Lung (tissue), 11 donors: ENCODE measurements at regions not wholly inside any gene's neighbourhood (a gene's known extent, or its start where the extent isn't known, plus 50 kb on each side); places are given as distances from the start of the nearest gene placed in this dataset.
A peak's percentile ranks its signal among the peaks of the same experiment; 100 is the strongest.

Experiments
- ATAC-seq: fragments of 200-7000 bp; cut with Tn5 transposase; one replicate; pipeline ENCODE4 v1.9.1; 2020; ENCODE audit warnings: moderate number of reproducible peaks; ENCODE audit not compliant: insufficient read depth, low FRiP score
- DNase-seq, 3 donors: peaks; one replicate each; pipeline ENCODE4 v3.0.0-alpha.2; 2013 to 2017
- H3K27ac ChIP-seq, 2 donors: one replicate each; pipeline ENCODE4 v1.5.1; 2013; ENCODE audit warnings: mild to moderate bottlenecking in 2 of 2, moderate library complexity in 2 of 2, control low read depth in 1 of 2, inconsistent platforms in 1 of 2, low read depth in 1 of 2, low read length in 1 of 2
- H3K27me3 ChIP-seq, 3 donors: one replicate each; pipeline ENCODE4 v1.5.1; 2013; ENCODE audit warnings: low read length in 2 of 3; ENCODE audit not compliant: control insufficient read depth in 3 of 3, insufficient read depth in 3 of 3
- H3K36me3 ChIP-seq, 4 donors: one replicate each; pipeline ENCODE4 v1.5.1; 2013; ENCODE audit warnings: low read length in 4 of 4, mild to moderate bottlenecking in 1 of 4, moderate library complexity in 1 of 4; ENCODE audit not compliant: control insufficient read depth in 4 of 4, insufficient read depth in 4 of 4
- H3K4me1 ChIP-seq, 5 donors: one replicate each; pipeline ENCODE4 v1.5.1; 2013; ENCODE audit warnings: low read length in 5 of 5, mild to moderate bottlenecking in 2 of 5, moderate library complexity in 1 of 5; ENCODE audit not compliant: control insufficient read depth in 5 of 5, insufficient read depth in 5 of 5
- H3K4me3 ChIP-seq: one replicate; pipeline ENCODE4 v1.5.1; 2013; ENCODE audit warnings: mild to moderate bottlenecking, control low read depth, moderate library complexity
- H3K9ac ChIP-seq, 2 donors: one replicate each; pipeline ENCODE4 v1.5.1; 2013; ENCODE audit warnings: low read length in 2 of 2, control low read depth in 1 of 2; ENCODE audit not compliant: insufficient read depth in 1 of 2
- H3K9me3 ChIP-seq, 4 donors: one replicate each; pipeline ENCODE4 v1.5.1; 2013; ENCODE audit warnings: low read length in 3 of 4, mild to moderate bottlenecking in 1 of 4, moderate library complexity in 1 of 4; ENCODE audit not compliant: control insufficient read depth in 4 of 4, insufficient read depth in 3 of 4
- CTCF ChIP-seq: IDR thresholded peaks from 2 replicates; pipeline ENCODE4 v1.5.1; 2012; ENCODE audit warnings: mild to moderate bottlenecking; ENCODE audit errors: control extremely low read depth, extremely low read depth
- WGBS, 2 donors: extraction: QIAGEN DNeasy Blood & Tissue Kit; methylation state at CpG; one replicate each; pipeline ENCODE4 v1.1.7; 2013; 5-methylcytosine and 5-hydroxymethylcytosine counted together
- donor health status: control.
- donor health status: control.
- donor health status: Bipolar disorder and iron deficiency.
- donor health status: healthy.
- donor health status: DM: yes; HTN: yes; CAD: no.

DNA sequence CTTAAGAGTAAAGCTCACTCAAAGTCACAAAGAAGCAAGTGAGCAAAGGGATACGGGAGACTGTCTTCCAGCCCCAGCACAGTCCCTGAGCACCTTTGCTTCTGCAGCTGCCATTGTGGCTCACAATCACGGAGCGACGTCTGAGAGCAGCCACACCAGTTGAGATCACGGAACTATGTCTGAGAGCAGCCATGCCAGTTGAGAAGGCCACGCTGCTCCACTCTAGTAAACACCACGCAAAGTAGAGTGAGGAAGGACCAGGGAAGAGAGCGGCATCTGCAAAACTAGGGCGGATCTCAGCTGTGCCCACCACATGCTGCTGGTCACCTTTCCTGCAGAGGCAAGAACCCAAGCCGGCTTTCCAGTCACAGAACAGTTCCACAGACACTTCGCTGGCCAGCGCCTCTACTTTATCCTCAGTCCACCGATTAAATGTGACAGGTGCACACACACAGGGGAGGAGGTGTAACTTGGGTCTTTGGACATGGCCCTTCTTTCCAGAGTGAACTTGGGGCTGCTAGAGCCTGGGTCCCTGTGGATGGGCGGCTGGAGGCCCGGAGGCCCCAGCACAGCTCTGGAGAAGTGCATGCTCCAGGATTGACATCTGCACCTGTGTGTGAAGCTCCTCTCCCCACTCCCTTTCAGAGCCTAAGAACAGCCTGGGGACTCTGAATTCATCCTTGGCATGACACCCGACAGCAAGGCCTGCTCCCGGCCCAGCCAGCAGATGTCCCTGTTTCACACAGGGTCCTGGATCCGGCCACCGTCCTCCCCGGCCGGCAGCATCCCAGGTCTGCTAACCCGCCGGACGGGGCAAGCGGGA is 324.9 kb upstream of the IRX4 start:
- no peak overlapping the region for H3K9ac ChIP-seq
- no peak overlapping the region for H3K27ac ChIP-seq
- no peaks in the 10 kb centered on the region for H3K4me1 ChIP-seq
- H3K9me3 ChIP-seq: peaks cover 0 to 2% (median 0%) of the 10 kb centered on the region in 4 donors
- 58 to 60% methylated on average over 25 of the region's 25 CpGs for WGBS, 2 donors
- peak; percentile 42 to 55 (median 54) for DNase-seq
- no peak for TF ChIP-seq CTCF
- peak; percentile 41 for ATAC-seq
- H3K4me3 ChIP-seq: no peak overlapping the region
- no peaks in the 10 kb centered on the region for H3K36me3 ChIP-seq
- peaks cover 0 to 3% (median 2%) of the 10 kb centered on the region in 3 donors for H3K27me3 ChIP-seq

- 91 to 92% methylated on average over 6 of the region's 6 CpGs for WGBS, 2 donors
- peaks cover 0 to 3% (median 1%) of the 10 kb centered on the region in 3 donors for H3K27me3 ChIP-seq
- H3K36me3 ChIP-seq: no peaks in the 10 kb centered on the region
- no peaks in the 10 kb centered on the region for H3K4me1 ChIP-seq
- H3K9ac ChIP-seq: no peak overlapping the region
- no peak for DNase-seq
- H3K4me3 ChIP-seq: no peak overlapping the region
- no peak for TF ChIP-seq CTCF
- no peak overlapping the region for H3K27ac ChIP-seq
- no peak for ATAC-seq
- peaks cover 0 to 2% (median 0%) of the 10 kb centered on the region in 4 donors for H3K9me3 ChIP-seq
These were observed 324.3 kb upstream of the IRX4 start for GRCh38 chr5:2207109-2207399.

DNA sequence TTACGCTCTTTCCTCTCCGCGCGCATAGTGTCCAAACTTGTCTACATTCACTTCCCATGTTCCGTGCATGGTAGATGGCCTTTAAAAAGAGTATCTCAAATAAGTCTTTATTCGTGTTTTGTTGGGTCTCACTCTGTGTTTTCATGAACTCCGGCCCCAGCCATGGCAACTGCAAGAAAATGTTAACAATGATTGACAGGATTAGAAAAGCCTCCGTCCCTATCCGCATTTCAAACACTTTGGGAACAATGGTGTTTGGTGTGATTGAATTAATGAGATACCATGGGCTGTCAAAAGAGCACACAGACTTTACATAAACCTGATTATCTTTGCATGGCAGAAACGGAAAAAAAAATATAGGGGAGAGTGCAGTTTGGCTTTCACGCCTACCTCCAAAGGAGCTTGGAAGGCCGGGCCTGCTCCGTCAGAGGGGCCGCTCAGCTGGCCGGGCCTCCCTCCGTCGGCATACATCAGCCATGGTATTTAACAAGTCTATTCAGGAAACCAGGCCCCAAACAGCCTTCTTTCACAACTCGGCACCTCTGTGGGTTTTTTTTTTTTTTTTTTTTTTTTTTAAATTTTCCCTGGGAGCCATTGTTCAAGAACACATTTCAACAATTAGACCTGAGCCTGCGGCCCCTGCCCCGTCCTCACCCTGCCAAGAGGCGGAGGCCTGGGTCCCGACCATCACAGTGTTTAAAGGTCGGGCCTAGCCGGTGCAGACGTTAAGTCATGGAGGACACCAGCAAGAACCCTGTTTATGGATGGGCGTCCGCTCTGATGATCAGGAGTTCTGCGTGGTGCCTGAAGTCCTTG is 323.8 kb upstream of the IRX4 start:
- no peak overlapping the region for H3K9ac ChIP-seq
- no peak overlapping the region for H3K27ac ChIP-seq
- no peak overlapping the region for H3K4me3 ChIP-seq
- no peak for ATAC-seq
- peaks cover 0 to 2% (median 0%) of the 10 kb centered on the region in 4 donors for H3K9me3 ChIP-seq
- H3K36me3 ChIP-seq: no peaks in the 10 kb centered on the region
- 79 to 80% methylated on average over 28 of the region's 28 CpGs for WGBS, 2 donors
- no peak for TF ChIP-seq CTCF
- DNase-seq: no peak
- H3K27me3 ChIP-seq: peaks cover 0 to 3% (median 0%) of the 10 kb centered on the region in 3 donors
- H3K4me1 ChIP-seq: no peaks in the 10 kb centered on the region
